Adrenal gland (tissue), 9 donors: ENCODE measurements at regions not wholly inside any gene's neighbourhood (a gene's known extent, or its start where the extent isn't known, plus 50 kb on each side); places are given as distances from the start of the nearest gene placed in this dataset.

ENCODE experiments used
- DNase-seq, 7 donors: peaks; one replicate each; pipeline ENCODE4 v3.0.0-alpha.2; 2019 to 2020
- H3K27ac ChIP-seq, 5 donors: fragments of 200-600 bp; sonication (generic) in 4 of 5; 1 replicate in 3 of 5; 2 replicates in 2 of 5; pipeline versions ENCODE4 v1.5.1 to v1.8.0; 2016 to 2020; ENCODE audit warnings: mild to moderate bottlenecking in 1 of 5
- H3K27me3 ChIP-seq: fragments of 200-600 bp; 2 replicates; pipeline ENCODE4 v1.8.0; 2021
- H3K36me3 ChIP-seq, 2 donors: fragments of 200-600 bp; replicated peaks in 1 of 2; 1 replicate in 1 of 2; 2 replicates in 1 of 2; pipeline versions ENCODE4 v1.5.1 to v1.8.0; 2018 to 2022
- H3K4me1 ChIP-seq, 2 donors: fragments of 200-600 bp; replicated peaks in 1 of 2; 1 replicate in 1 of 2; 2 replicates in 1 of 2; pipeline versions ENCODE4 v1.5.1 to v1.8.0; 2018 to 2021
- H3K4me3 ChIP-seq, 4 donors: fragments of 200-600 bp; sonication (generic) in 3 of 4; one replicate each; pipeline ENCODE4 v1.5.1; 2016 to 2018
- H3K9me3 ChIP-seq, 3 donors: fragments of 200-600 bp; sonication (generic) in 1 of 3; replicated peaks in 1 of 3; 1 replicate in 2 of 3; 2 replicates in 1 of 3; pipeline versions ENCODE4 v1.5.1 to v1.8.0; 2016 to 2021
- CTCF ChIP-seq, 6 experiments: fragments of 450-650 bp in 4 of 6; fragments of 200-600 bp in 2 of 6; sonication (generic) in 1 of 6; IDR thresholded peaks; 1 replicate in 5 of 6; 2 replicates in 1 of 6; pipeline versions ENCODE4 v1.5.1 to v1.8.0; 2016 to 2021; ENCODE audit warnings: antibody characterized with exemption in 6 of 6, mild to moderate bottlenecking in 2 of 6, moderate library complexity in 1 of 6
- POLR2A ChIP-seq, 2 donors: fragments of 450-650 bp; IDR thresholded peaks; one replicate each; pipeline ENCODE4 v1.6.1; 2017; ENCODE audit warnings: antibody characterized with exemption in 2 of 2, mild to moderate bottlenecking in 2 of 2, moderate library complexity in 1 of 2
- WGBS, 4 donors: extraction: QIAGEN DNeasy Blood & Tissue Kit in 2 of 4; methylation state at CpG; one replicate each; pipeline versions ENCODE4 v1.1.5 to v1.1.7; 2013 to 2017; 5-methylcytosine and 5-hydroxymethylcytosine counted together
- intact Hi-C, 2 donors: fragments of 100-400 bp; cut with DNase I; formaldehyde crosslinking; loops; one replicate each; pipeline versions ENCODE4 v1.14.1 to v1.15.0; 2022 to 2023
- donor health status: healthy with polysubstance abuse.
- donor health status: Bipolar disorder and iron deficiency.
- donor health status: DM: yes; HTN: yes; CAD: no.
- donor health status: DM: no; HTN: no; CAD: no.
- donor health status: DM: no; HTN: no; CAD: no.

GRCh38 chr9:85334228-85334627 lies 407.5 kb downstream of the AGTPBP1 start:
- H3K4me3 ChIP-seq: no peak overlapping the region
- H3K36me3 ChIP-seq: no peaks in the 10 kb centered on the region
- H3K27me3 ChIP-seq: no peaks in the 10 kb centered on the region
- H3K9me3 ChIP-seq: no peaks in the 10 kb centered on the region
- WGBS, 4 donors: 53 to 82% (median 64%) methylated on average over 1 to 2 of the region's 2 CpGs
- no peak overlapping the region for H3K27ac ChIP-seq
- TF ChIP-seq POLR2A (IDR thresholded peaks at IDR 0.05) (no peak), CTCF (IDR thresholded peaks at IDR 0.05) (no peak)
- intact Hi-C loops: no loop called here
- no peak for DNase-seq
- H3K4me1 ChIP-seq: no peaks in the 10 kb centered on the region

- no peak for DNase-seq
- Histone ChIP-seq H3K27me3 (no peaks in the 10 kb centered on the region), H3K4me1 (no peaks in the 10 kb centered on the region), H3K36me3 (no peaks in the 10 kb centered on the region), H3K27ac (no peak overlapping the region), H3K4me3 (no peak overlapping the region), H3K9me3 (no peaks in the 10 kb centered on the region)
- TF ChIP-seq POLR2A (IDR thresholded peaks at IDR 0.05): no peak
- intact Hi-C loops: no loop called here
- WGBS, 4 donors: 68 to 86% (median 84%) methylated on average over 4 of the region's 4 CpGs
Measured at GRCh38 chr9:85332487-85332886, 409.3 kb downstream of the AGTPBP1 start.

GRCh38 chr9:85331626-85332025 lies 410.1 kb downstream of the AGTPBP1 start:
- TF ChIP-seq CTCF (IDR thresholded peaks at IDR 0.05) (no peak), POLR2A (IDR thresholded peaks at IDR 0.05) (no peak)
- no peak for DNase-seq
- Histone ChIP-seq H3K27ac (no peak overlapping the region), H3K27me3 (no peaks in the 10 kb centered on the region), H3K4me1 (no peaks in the 10 kb centered on the region), H3K9me3 (no peaks in the 10 kb centered on the region), H3K36me3 (no peaks in the 10 kb centered on the region), H3K4me3 (no peak overlapping the region)
- intact Hi-C loops: no loop called here
- 17 to 41% (median 28%) methylated on average over 1 of the region's 1 CpG for WGBS, 4 donors

GRCh38 chr9:85322592-85322991 lies 419.2 kb downstream of the AGTPBP1 start:
- Histone ChIP-seq H3K27ac (no peak overlapping the region), H3K36me3 (no peaks in the 10 kb centered on the region), H3K4me3 (no peak overlapping the region), H3K4me1 (no peaks in the 10 kb centered on the region), H3K9me3 (no peaks in the 10 kb centered on the region), H3K27me3 (no peaks in the 10 kb centered on the region)
- no peak for DNase-seq
- intact Hi-C loops: no loop called here
- 60 to 79% (median 72%) methylated on average over 4 of the region's 4 CpGs for WGBS, 4 donors
- TF ChIP-seq CTCF (IDR thresholded peaks at IDR 0.05) (no peak), POLR2A (IDR thresholded peaks at IDR 0.05) (no peak)

- no peaks in the 10 kb centered on the region for H3K9me3 ChIP-seq
- no peaks in the 10 kb centered on the region for H3K27me3 ChIP-seq
- H3K27ac ChIP-seq: no peak overlapping the region
- no peaks in the 10 kb centered on the region for H3K36me3 ChIP-seq
- TF ChIP-seq POLR2A (IDR thresholded peaks at IDR 0.05) (no peak), CTCF (IDR thresholded peaks at IDR 0.05) (no peak)
- WGBS, 4 donors: 58 to 78% (median 67%) methylated on average over 3 to 5 of the region's 5 CpGs
- H3K4me1 ChIP-seq: no peaks in the 10 kb centered on the region
- intact Hi-C loops: no loop called here
- no peak overlapping the region for H3K4me3 ChIP-seq
- DNase-seq: no peak
Measured at GRCh38 chr9:85321561-85321960, 420.2 kb downstream of the AGTPBP1 start.
